ENCODE measurements at regions not wholly inside any gene's neighbourhood (a gene's known extent, or its start where the extent isn't known, plus 50 kb on each side); places are given as distances from the start of the nearest gene placed in this dataset.
"Not testable (repeated sequence)": the region's sequence is repeated elsewhere in the genome, so short reads cannot be mapped to it uniquely, and the experiment has no call there.

DNA sequence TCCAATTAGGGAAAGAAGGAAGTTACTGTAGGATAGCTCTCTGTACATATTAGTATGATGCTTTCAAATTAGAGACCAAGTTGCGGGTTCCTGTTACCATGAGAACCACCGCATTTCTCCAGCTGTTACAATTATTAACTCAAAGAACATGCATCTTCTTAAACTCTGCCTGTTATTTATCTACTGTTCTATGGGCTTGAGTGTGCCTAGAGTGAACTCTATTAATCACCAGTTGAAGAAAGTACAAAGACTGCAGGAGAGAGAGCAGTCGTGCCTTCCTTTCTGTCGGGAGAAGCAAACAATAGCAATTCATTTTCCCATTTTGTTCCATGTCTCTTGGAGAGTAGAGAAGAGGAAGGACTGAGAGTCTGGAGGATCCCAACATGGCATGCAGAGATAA lies 1071.2 kb downstream of the TYW1 start:
- H3K4me3 ChIP-seq (ENCODE audit: low read length): no peak overlapping the region
- no peak for TF ChIP-seq ZNF274 (IDR thresholded peaks at IDR 0.05; ENCODE audit: low read depth, low read length)

DNA sequence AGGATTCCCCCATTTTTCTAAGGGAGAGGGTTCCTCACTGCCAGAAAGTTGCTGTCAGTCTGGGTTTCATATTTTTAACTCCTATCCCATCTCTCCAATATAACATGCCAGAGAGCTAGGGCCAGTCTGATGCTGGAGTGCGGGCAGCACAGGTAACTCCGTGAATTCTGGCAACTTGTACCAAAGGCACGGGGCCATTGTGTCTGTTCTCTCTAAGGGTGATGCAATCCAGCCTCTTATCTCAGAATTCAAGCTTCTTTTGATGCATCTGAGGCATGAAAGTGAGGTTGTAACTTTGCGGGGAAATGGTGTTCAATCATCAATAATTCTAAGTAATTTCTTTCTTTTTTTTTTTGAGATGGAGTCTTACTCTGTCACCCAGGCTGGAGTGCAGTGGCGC lies 1074.4 kb downstream of the TYW1 start:
- no peak overlapping the region for H3K4me3 ChIP-seq (ENCODE audit: low read length)
- TF ChIP-seq ZNF274 (IDR thresholded peaks at IDR 0.05; ENCODE audit: low read depth, low read length): no peak

DNA sequence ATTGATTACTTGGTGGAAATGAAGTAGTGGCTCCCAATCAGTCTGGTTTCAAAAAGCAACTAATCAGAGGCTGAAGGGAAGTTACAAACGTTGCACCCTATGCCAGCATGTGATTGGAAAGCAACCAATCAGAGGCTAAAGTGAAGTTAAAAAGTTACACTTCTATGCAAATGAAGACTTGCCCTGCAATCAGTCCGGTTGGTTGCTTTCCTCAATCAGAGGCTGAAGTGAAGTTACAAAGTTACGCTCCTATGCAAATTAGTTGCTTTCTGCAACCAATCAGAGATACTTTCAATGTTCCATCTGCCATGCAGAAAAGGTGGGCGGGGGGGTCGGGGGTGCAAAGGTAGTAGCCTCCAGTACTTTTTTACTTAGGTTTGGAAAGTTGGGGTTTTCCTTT lies 1077.1 kb downstream of the TYW1 start:
- TF ChIP-seq ZNF274 (IDR thresholded peaks at IDR 0.05; ENCODE audit: low read depth, low read length): no peak
- H3K4me3 ChIP-seq (ENCODE audit: low read length): no peak overlapping the region

DNA sequence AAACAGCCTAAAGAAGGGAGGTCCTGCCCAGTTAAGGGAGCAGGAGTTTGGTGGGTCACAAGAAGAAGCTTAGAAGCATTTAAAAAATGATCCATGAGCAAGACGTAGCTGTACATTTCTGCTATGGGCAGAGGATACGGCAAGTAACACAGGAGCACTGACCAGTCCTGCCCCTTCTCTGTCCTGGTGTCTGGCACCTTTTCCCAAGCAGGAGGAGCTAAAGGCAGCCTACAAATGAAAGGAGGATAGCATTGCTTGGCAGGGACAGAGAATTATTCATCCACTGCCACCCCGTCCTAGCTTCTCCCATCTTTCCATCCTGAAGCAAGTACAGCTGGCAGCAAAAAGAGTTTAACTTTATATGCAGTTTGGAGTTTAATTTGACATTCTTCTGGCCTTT lies 1077.6 kb downstream of the TYW1 start:
- no peak overlapping the region for H3K4me3 ChIP-seq (ENCODE audit: low read length)
- no peak for TF ChIP-seq ZNF274 (IDR thresholded peaks at IDR 0.05; ENCODE audit: low read depth, low read length)

DNA sequence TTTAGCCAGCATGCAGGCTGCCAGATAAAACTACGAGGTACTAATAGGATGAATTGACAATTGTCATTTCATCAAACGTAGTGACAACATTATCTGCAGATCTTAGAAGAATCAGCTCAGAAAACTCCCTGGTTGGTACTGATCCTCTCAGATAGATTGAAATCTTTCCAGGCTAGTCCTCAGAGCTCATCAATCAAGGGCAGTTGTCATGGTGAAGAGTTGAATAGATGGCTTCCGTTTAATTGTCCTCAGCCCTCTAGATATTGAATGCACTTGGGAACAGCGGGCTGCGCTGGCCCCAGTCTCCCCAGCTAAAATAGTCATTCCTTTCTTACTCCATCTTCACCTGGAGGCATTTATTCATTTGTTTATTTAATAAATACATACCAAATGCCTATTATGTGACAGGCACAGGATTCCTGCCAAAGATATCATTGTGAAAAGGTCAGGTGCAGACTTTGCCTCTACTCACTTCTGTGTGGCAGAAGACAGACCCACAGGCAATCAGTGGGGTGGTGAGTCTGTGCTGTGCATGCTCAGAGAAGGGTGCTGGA lies 1081.6 kb downstream of the TYW1 start:
- H3K4me3 ChIP-seq (ENCODE audit: low read length): no peak overlapping the region
- TF ChIP-seq ZNF274 (IDR thresholded peaks at IDR 0.05; ENCODE audit: low read depth, low read length): no peak

DNA sequence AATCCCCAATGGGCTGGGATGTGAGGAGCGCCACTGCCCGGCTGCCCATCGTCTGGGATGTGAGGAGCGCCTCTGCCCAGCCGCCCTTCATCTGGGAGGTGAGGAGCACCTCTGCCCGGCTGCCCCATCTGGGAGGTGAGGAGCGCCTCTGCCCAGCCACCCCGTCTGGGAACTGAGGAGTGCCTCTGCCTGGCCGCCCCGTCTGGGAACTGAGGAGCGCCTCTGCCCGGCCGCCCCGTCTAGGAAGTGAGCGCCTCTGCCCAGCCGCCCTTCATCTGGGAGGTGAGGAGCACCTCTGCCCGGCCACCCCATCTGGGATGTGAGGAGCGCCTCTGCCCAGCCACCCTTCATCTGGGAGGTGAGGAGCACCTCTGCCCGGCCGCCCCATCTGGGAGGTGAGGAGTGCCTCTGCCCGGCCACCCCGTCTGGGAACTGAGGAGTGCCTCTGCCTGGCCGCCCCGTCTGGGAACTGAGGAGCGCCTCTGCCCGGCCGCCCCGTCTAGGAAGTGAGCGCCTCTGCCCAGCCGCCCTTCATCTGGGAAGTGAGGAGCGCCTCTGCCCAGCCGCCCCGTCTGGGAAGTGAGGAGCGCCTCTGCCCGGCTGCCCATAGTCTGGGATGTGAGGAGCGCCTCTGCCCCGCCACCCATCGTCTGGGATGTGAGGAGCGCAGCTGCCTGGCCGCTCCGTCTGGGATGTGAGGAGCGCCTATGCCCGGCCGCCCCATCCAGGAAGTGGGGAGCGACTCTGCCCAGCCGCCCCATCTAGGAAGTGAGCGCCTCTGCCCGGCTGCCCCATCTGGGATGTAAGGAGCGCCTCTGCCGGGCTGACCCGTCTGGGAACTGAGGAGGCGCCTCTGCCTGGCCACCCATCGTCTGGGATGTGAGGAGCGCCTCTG lies 1085.7 kb downstream of the TYW1 start:
- not testable (repeated sequence) for H3K4me3 ChIP-seq (ENCODE audit: low read length)

DNA sequence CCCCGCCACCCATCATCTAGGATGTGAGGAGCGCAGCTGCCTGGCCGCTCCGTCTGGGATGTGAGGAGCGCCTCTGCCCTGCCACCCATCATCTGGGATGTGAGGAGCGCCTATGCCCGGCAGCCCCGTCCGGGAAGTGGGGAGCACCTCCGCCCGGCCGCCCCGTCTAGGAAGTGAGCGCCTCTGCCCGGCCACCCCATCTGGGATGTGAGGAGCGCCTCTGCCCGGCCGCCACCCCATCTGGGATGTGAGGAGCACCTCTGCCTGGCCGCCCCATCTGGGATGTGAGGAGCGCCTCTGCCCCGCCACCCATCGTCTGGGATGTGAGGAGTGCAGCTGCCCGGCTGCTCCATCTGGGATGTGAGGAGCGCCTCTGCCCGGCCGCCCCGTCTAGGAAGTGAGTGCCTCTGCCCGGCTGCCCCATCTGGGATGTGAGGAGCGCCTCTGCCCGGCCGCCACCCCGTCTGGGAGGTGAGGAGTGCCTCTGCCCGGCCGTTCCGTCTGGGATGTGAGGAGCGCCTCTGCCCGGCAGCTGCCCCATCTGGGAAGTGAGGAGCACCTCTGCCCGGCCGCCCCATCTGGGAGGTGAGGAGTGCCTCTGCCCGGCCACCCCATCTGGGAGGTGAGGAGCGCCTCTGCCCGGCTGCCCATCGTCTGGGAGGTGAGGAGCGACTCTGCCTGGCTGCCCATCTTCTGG lies 1086.5 kb downstream of the TYW1 start:
- H3K4me3 ChIP-seq (ENCODE audit: low read length): not testable (repeated sequence)

DNA sequence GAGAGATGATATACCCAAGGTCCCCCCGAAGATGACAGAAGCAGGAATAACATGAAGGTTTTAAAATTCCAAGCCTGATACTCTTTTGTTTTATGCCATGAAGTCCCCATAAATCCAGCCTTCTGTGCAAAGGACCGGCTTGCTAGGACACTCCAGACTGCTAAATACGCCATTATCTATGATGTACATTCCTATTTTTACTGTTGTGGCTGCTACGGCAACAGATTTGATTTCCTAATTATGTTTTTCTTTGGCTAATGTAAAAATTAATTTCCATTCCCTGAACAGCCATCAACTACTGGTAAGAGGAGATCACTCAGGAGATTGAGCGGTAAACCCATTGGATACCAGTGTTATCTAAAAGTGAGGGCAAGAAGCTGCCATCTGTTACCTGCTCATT lies 1090.8 kb downstream of the TYW1 start:
- H3K4me3 ChIP-seq (ENCODE audit: low read length): no peak overlapping the region
- TF ChIP-seq ZNF274 (IDR thresholded peaks at IDR 0.05; ENCODE audit: low read depth, low read length): no peak

DNA sequence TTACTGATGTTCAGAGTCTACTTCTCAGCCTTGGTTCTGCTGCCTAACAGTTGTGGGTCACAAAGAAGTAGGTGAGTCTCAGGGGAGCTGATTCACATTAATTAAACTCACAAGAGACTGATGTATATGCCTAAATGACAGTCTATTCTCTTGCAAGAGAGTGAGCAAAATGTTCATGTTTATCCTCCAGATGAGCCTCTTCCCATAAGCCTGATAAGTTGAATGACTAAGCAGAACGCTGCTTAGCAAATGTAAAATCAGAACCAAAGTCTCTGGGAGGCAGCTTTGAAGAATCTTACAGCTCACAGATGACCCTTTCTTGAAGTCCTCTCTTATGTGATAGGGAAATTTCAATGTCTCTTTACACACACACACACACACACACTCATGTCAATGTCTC lies 1092.2 kb downstream of the TYW1 start:
- TF ChIP-seq ZNF274 (IDR thresholded peaks at IDR 0.05; ENCODE audit: low read depth, low read length): no peak

DNA sequence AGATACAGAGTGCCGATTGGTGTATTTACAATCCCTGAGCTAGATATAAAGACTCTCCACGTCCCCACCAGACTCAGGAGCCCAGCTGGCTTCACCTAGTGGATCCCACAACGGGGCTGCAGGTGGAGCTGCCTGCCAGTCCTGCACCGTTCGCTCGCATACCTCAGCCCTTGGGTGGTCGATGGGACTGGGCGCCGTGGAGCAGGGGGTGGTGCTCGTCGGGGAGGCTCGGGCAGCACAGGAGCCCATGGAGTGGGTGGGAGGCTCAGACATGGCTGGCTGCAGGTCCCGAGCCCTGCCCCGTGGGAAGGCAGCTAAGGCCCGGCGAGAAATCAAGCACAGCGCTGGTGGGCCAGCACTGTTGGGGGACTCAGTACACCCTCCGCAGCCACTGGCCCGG lies 1093.6 kb downstream of the TYW1 start:
- not testable (repeated sequence) for H3K4me3 ChIP-seq (ENCODE audit: low read length)

More for the DNA sequence above, 1092.2 kb downstream of the TYW1 start:
- H3K4me3 ChIP-seq (ENCODE audit: low read length): no peak overlapping the region

DNA sequence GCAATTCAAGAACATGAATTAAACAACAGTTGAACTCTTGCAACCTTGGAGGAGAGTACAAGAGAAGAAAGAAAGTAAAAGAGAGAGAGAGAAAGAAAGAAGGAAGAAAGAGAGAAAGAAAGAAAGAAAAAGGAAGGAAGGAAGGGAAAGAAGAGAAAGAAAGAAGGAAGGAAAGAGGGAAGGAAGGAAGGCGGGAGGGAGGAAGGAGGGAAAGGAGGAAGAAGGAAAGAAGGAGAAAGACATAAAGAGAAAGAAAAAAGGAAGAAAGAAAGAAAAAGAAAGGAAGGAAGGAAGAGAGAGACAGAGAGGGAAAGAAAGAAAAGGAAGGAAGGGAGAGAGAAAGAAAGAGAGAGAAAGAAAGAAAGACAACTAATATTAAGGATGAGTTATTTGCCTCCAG lies 1106.7 kb downstream of the TYW1 start:
- TF ChIP-seq ZNF274 (IDR thresholded peaks at IDR 0.05; ENCODE audit: low read depth, low read length): no peak
- no peak overlapping the region for H3K4me3 ChIP-seq (ENCODE audit: low read length)

DNA sequence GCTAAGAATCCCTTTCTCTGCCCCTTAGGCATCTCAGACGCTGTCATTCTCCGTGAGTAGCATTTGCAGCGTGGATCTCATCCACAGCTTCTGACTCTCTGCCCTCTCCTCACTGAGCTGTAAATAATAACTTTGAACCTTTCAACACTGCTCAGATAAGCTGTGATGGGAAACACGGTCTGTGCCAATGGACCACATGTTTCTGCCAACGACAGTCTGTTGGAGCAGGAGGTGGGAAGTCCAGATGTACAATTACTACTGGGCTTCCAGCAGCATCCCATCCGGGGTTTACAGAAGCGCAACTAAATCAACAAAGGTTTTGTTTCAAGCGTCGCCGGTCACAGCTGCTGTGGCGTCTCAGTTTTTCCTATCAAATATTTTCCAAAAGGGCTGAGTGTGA lies 1110.6 kb downstream of the TYW1 start:
- TF ChIP-seq ZNF274 (IDR thresholded peaks at IDR 0.05; ENCODE audit: low read depth, low read length): no peak
- no peak overlapping the region for H3K4me3 ChIP-seq (ENCODE audit: low read length)

DNA sequence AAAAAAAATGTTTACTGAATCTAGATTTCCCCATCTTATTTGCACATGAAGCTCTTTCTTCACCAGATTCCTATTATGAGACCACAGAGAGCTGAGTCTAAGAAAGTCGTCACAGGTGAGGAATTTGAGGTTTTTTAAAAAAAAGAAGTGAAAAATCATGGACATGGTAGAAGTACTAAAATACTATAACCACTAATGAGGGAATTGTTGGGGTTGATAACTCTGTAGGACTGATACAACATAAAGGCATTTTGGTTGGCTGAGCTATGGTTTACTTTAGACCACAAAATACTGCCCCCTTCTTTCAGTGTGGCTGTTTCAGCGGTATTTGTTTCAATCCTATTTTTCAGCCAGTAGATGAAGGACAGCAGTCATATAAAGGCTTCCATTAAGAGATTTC lies 1111.3 kb downstream of the TYW1 start:
- no peak for TF ChIP-seq ZNF274 (IDR thresholded peaks at IDR 0.05; ENCODE audit: low read depth, low read length)

DNA sequence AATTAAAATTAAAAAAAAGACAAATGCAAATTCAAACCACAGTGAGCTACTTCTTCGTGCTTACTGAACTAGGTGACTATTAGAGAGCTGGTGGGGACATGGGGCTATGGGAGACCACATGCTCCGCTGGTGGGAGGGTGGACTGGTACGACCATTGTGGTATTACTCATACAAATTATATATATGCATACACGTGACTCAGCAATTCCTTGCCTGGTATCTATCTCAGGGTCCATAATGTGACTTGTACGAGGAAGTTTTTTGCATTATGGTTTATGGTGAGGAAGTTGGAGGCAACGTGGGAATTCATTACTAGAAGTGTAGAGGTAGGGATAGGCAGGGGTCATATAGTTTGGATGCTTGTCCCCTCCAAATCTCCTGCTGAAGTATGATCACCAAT lies 1112.7 kb downstream of the TYW1 start:
- no peak overlapping the region for H3K4me3 ChIP-seq (ENCODE audit: low read length)
- TF ChIP-seq ZNF274 (IDR thresholded peaks at IDR 0.05; ENCODE audit: low read depth, low read length): no peak

More for the DNA sequence above, 1111.3 kb downstream of the TYW1 start:
- H3K4me3 ChIP-seq (ENCODE audit: low read length): no peak overlapping the region

DNA sequence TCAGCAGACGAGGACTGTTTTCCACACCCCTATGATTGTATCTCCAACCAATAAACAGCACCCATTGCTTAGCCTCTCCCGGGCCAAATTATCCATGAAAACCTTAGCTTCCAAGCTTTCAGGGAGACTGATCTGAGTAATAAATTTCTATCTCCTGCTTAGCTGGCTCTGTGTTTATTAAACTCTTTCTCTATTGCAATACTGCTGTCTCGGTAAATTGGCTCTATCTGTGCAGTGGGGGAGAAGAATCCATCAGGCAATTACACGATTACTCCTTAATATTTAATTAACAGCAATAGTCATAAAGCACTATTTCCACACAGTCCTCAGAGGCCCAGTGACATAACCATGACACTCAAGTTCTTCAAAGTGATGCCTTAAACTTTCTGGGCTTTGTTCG lies 1122.8 kb downstream of the TYW1 start:
- H3K4me3 ChIP-seq (ENCODE audit: low read length): no peak overlapping the region
- no peak for TF ChIP-seq ZNF274 (IDR thresholded peaks at IDR 0.05; ENCODE audit: low read depth, low read length)

All from GM08714 (cell line).